ENCODE measurements at regions not wholly inside any gene's neighbourhood (a gene's known extent, or its start where the extent isn't known, plus 50 kb on each side); places are given as distances from the start of the nearest gene placed in this dataset.
"Not testable (repeated sequence)": the region's sequence is repeated elsewhere in the genome, so short reads cannot be mapped to it uniquely, and the experiment has no call there.

GRCh38 chr6:85285114-85285513, 164.8 kb upstream of the NT5E start:
- DNase-seq (ENCODE audit: low spot score) = no peak

DNA sequence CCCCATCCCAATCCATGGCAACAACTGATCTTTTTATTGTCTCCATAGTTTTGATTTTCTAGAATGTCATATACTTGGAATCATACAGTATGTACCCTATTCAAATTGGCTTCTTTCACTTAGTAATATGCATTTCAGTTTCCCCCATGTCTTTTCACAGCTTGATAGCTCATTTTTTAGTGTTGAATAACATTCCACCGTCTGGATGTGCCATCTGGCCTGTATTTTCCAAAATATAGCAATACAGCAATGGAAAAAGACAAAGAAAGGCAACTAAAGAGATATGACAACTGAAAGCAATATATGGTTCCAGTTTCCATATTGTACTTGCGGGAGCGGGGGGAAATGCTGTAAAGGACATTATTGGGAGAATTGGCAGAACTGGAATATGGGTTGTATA, 166.4 kb upstream of the NT5E start:
- DNase-seq (ENCODE audit: low spot score) = no peak

DNA sequence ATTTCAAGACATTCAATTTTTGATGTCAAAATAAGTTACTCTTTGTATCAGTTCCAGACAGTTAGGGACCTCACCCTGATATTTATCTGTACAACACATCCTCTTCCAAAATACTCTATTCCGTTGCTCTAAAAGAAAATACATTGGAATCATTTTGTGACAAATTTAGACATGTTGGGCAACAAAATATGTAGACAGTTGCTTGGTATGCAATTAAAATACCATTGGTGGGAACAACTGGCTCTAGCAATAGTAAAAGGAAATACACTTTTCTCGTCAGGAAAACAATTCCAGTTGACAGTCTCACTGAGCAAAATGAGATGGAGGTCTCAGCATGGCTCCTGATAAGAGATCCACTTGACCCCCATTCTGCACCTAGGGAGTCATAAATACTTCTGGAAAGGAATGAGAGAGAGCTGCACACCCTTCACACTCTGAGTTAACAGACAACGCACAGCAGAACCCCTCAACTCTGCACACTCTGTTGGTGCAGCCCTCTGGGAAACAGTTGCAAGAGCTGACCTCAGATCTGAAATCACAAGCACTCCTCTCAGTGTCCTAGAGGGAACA, 171.3 kb upstream of the NT5E start:
- no peak for DNase-seq (ENCODE audit: low spot score)

GRCh38 chr6:85276026-85276425, 173.9 kb upstream of the NT5E start:
- DNase-seq (ENCODE audit: low spot score) = not testable (repeated sequence)

DNA sequence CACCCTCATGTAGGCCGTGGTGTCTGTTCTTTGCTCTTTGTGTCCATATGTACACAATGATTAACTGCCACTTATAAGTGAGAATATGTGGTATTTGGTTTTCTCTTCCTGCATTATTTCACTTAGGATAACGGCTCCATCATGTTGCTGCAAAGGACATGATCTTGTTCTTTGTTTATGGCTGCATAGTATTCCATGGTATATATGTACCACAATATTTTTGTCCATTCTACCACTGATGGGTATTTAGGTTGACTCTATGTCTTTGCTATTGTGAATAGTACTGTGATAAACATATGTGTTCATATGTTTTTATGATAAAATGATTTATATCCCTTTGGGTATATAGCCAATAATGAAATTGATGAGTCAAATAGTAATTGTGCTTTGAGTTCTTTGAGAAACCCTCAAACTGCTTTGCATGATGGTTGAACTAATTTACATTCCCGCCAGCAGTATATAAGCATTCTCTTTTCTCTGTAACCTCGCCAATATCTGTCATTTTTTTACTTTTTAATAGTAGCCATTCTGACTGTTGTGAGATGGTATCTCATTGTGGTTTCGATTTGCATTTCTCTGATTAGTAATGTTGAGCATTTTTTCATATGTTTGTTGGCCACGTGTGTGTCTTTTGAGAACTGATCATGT, 174.4 kb upstream of the NT5E start:
- DNase-seq (ENCODE audit: low spot score) = no peak

GRCh38 chr6:85273870-85274269, 176.0 kb upstream of the NT5E start:
- no peak for DNase-seq (ENCODE audit: low spot score)

DNA sequence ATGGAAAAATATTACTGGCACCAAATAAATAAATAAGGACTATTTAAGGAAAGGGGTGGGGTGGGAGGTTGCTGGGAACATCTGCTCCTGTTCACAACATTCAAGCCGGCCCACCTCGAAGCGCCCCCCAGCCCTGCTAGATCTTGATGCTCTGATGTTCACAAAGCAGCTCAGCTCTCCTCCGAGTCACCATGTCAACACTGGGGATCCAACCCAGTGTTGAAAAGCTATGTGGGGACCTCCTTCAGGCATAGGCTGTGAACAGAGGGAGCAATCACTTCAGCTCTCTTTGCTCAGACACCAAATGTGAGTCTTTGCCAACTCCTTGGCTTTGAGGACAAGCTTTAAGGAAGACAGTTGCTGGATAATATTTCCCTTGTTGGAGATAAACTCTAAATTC, 176.8 kb upstream of the NT5E start:
- no peak for DNase-seq (ENCODE audit: low spot score)

DNA sequence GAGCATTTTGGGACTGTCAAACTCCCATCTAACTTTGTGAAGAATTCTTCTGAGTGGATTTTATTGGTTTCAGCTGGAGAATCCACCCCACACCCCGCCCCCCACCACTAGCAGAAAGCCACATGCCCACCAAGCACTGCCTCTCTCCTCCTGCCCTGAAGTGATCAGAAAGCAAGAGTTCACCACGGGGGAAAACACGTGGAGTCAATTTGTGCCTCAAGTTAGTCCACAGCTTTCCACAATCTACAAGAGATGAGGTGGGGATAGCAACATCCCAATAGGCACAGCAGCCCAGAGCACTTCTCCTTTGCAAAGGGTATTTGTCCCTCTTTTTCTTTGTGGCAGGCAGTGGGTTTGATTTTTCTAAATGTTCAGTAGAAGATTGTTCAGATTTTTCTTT, 177.3 kb upstream of the NT5E start:
- no peak for DNase-seq (ENCODE audit: low spot score)

DNA sequence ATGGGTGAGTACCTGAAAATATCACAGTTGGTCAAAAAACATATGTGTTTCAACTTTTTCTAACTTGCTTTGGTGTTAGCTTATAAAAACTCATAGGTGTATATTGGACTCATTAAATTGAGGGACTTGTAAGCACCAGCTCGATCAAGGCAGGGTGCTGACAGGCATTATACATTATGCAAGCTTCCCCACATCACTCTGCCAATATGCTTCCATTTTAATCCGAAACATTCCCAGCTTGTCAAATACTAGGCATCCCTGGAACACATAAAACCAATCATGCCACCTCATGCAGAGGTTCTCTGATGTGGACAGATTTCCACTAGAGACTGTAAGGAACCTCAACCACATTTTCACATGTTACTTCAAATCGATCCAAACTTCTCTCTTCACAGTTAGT, 187.3 kb upstream of the NT5E start:
- DNase-seq (ENCODE audit: low spot score) = no peak

DNA sequence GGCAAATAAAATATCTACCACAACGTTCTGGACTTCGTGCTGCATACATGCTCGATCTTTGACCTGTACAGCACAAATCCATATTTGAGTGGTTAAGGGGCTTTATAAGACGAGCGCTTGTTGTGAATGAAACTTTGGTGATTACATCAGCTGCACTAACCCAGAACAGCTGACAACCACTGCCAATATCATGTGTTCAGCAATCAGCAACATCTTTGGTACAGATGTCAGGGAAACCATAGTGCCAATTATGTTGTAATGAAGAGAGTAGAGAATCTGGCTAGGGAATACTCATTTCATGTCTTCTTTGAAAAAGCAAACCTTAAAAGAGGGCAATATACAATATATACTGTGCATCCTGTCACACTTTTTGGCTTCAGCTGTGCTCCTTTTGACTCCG, 188.6 kb upstream of the NT5E start:
- DNase-seq (ENCODE audit: low spot score) = no peak

DNA sequence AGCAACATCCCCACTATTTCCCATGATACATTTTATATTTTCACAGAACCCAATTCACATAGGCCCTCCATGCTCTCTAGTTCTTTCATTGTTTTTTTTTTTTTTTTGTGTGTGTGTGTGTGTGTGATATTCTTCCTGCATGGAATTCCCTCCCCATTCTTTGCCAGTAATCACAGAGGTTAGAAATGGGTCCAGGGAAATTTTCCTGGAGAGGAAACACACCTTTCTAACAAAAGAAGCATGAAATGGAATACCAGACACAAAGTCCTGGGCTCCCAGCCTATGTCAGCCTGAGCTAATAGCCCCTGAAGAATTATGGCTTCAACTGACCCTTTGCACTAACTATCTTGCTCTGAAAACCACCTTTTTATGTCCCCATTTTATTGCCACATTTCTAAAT, 194.2 kb upstream of the NT5E start:
- DNase-seq (ENCODE audit: low spot score) = no peak

GRCh38 chr6:85252552-85252951, 197.3 kb upstream of the NT5E start:
- DNase-seq (ENCODE audit: low spot score) = no peak

GRCh38 chr6:85252085-85252484, 197.8 kb upstream of the NT5E start:
- no peak for DNase-seq (ENCODE audit: low spot score)

DNA sequence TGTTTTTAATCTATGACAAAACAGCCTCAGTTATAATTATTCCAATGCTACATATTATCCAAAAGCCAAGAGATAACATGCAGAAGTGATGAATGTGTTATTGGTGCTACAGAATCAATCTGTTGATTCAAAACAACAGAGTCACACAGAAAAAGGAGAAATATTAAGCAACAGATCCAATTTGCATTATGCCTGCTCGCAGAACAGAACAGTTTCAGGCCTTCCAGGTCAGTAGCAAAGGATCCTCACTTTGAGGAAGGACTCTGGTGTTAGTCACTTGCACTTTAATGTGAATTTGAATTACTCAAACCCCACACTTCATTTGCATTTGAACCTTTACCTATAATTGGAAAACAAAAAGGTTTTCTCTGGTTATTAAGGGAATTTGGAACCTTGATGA, 198.6 kb upstream of the NT5E start:
- no peak for DNase-seq (ENCODE audit: low spot score)

GRCh38 chr6:85250586-85251220, 199.2 kb upstream of the NT5E start:
- no peak for DNase-seq (ENCODE audit: low spot score)

- DNase-seq (ENCODE audit: low spot score) = no peak
Measured at GRCh38 chr6:85245004-85245403, 204.9 kb upstream of the NT5E start.

- DNase-seq (ENCODE audit: low spot score) = no peak
Measured at GRCh38 chr6:85241498-85242052, 208.3 kb upstream of the NT5E start.

DNA sequence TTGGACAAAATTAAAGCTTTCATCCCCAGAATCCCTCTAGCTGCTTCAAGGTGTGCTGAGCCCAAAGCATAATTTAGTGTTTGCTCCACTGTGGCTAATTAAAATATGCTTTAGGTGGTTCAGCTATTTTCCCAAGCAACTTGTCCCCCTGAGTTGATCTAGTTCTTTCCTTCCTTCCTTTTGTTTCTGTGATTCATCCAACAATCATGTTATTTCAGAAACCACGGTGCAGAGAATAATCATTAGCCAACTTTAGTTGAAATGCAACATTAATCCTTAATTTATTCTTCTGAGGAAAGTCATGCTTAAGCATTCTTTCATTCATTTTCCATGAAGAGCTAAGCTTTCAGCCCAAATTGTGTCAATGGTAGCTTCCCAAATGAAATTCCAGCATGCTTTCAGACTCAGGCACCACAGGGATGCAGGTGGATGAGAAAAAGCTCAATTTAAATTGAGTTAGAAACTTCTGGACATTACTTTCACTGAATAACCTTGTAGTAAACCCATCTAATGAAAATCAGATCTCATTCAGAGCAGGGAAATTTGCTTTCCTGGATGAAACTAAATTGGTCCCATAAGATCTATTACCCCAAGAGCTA, 209.0 kb upstream of the NT5E start:
- no peak for DNase-seq (ENCODE audit: low spot score)

GRCh38 chr6:85237478-85237877, 212.4 kb upstream of the NT5E start:
- DNase-seq (ENCODE audit: low spot score) = no peak

DNA sequence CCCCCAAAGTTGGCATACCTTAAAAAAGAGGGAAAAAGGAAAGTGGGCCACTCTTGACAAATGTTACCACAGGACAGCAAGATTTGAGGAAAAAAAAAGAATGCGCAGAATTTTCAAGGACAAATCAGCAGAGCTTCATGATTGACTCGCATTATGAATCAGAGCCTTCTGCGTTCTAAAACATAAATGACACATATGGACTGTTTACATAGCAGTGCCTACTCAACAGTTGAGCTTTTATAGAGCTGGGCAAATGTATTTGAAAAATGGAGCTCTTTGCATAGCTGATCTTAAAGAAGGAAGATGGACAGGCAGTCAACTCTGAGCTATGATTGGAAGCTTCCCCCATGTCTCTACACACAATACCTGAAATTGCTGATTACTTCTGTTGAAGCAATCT, 213.2 kb upstream of the NT5E start:
- DNase-seq (ENCODE audit: low spot score) = no peak

DNA sequence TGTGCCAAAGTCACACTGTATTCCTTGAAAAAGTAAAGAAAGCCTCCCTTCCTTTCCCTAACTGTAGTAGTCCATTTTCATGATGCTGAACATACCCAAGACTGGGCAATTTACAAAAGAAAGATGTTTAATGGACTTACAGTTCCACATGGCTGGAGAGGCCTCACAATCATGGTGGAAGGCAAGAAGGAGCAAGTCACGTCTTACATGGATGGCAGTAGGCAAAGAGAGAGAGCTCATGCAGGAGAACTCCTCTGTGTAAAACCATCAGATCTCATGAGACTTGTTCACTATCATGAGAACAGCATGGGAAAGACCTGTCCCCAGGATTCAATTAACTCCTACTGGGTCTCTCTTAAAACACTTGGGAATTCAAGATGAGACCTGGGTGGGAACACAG, 222.5 kb upstream of the NT5E start:
- not testable (repeated sequence) for DNase-seq (ENCODE audit: low spot score)

DNA sequence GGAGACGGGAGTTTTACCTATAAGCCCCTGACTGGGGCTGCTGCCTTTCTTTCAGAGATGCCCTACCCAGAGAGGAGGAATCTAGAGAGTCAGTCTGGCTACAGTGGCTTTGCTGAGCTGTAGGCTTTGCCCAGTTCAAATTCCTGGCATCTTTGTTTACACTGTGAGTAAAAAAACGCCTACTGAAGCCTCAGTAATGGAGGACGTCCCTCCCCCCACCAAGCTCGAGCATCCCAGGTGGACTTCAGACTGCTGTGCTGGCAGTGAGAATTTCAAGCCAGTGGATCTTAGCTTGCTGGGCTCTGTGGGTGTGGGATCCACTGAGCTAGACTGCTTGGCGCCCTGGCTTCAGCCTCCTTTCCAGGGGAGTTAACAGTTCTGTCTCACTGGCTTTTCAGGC, 237.1 kb upstream of the NT5E start:
- DNase-seq (ENCODE audit: low spot score) = not testable (repeated sequence)

- DNase-seq (ENCODE audit: low spot score) = no peak
Measured at GRCh38 chr6:85195243-85195642, 254.6 kb upstream of the NT5E start.
